ENCODE measurements at regions not wholly inside any gene's neighbourhood (a gene's known extent, or its start where the extent isn't known, plus 50 kb on each side); places are given as distances from the start of the nearest gene placed in this dataset.

GRCh38 chr11:97883086-97883485 is 1137.7 kb upstream of the CNTN5 start:
- Histone ChIP-seq H3K4me1 (ENCODE audit: control insufficient read depth in 2 of 2, insufficient read depth in 2 of 2, low read length in 2 of 2) (no peaks in the 10 kb centered on the region), H3K27ac (ENCODE audit: low read length in 2 of 2) (no peak overlapping the region), H3K4me2 (replicated peaks; ENCODE audit: low read depth, low read length, poor library complexity, severe bottlenecking) (no peak overlapping the region), H3K79me2 (ENCODE audit: control insufficient read depth, insufficient read depth, low read length) (no peaks in the 10 kb centered on the region), H3K36me3 (replicated peaks in 1 of 2; ENCODE audit: control extremely low read depth in 1 of 2, control insufficient read depth in 1 of 2, extremely low read depth in 1 of 2, insufficient read depth in 2 of 2, low read length in 1 of 2) (no peaks in the 10 kb centered on the region), H3K4me3 (ENCODE audit: control extremely low read depth in 1 of 5, extremely low read depth in 1 of 5, insufficient read depth in 1 of 5, low read depth in 2 of 5, low read length in 4 of 5) (no peak overlapping the region), H2AFZ (ENCODE audit: insufficient read depth, low read depth, low read length, poor library complexity, severe bottlenecking) (no peak overlapping the region), H3K27me3 (replicated peaks in 1 of 4; ENCODE audit: control extremely low read depth in 1 of 4, control insufficient read depth in 3 of 4, insufficient read depth in 4 of 4, low read length in 3 of 4) (no peaks in the 10 kb centered on the region), H4K20me1 (ENCODE audit: control insufficient read depth, insufficient read depth, low read length, poor library complexity, severe bottlenecking) (no peaks in the 10 kb centered on the region), H3K9me3 (ENCODE audit: control extremely low read depth in 1 of 3, control insufficient read depth in 2 of 3, insufficient read depth in 1 of 3, low read length in 2 of 3) (no peaks in the 10 kb centered on the region), H3K9ac (ENCODE audit: low read length) (no peak overlapping the region)
- TF ChIP-seq CTCF (IDR thresholded peaks at IDR 0.05) = no peak
- Mint-ChIP-seq H3K27me3 (no peaks in the 10 kb centered on the region), H3K27ac (no peak overlapping the region), H3K9me3 (ENCODE audit: insufficient read depth) (peaks cover 4% of the 10 kb centered on the region), H3K4me3 (no peak overlapping the region), H3K4me1 (no peaks in the 10 kb centered on the region)
- DNase-seq (no peak), ATAC-seq (ENCODE audit: low read depth) (no peak)
- WGBS (ENCODE audit: insufficient coverage) = no CpG with 5 or more reads among the region's 2 CpGs
- ChIA-PET POLR2A (no interaction called here), CTCF (no interaction called here)
- intact Hi-C loops (cut with micrococcal nuclease) = no loop called here

GRCh38 chr11:97888641-97889040 is 1132.1 kb upstream of the CNTN5 start:
- WGBS (ENCODE audit: insufficient coverage) = no CpG with 5 or more reads among the region's 2 CpGs
- no peak overlapping the region for H3K9ac ChIP-seq (ENCODE audit: low read length)
- Mint-ChIP-seq H3K27me3 (no peaks in the 10 kb centered on the region), H3K27ac (no peak overlapping the region), H3K4me1 (no peaks in the 10 kb centered on the region), H3K9me3 (ENCODE audit: insufficient read depth) (peaks cover 4% of the 10 kb centered on the region), H3K4me3 (no peak overlapping the region)
- ChIA-PET POLR2A (no interaction called here), CTCF (no interaction called here)
- DNase-seq (no peak), ATAC-seq (ENCODE audit: low read depth) (no peak)
- no peaks in the 10 kb centered on the region for H3K4me1 ChIP-seq (ENCODE audit: control insufficient read depth in 2 of 2, insufficient read depth in 2 of 2, low read length in 2 of 2)
- no peaks in the 10 kb centered on the region for H3K36me3 ChIP-seq (replicated peaks in 1 of 2; ENCODE audit: control extremely low read depth in 1 of 2, control insufficient read depth in 1 of 2, extremely low read depth in 1 of 2, insufficient read depth in 2 of 2, low read length in 1 of 2)
- no peaks in the 10 kb centered on the region for H4K20me1 ChIP-seq (ENCODE audit: control insufficient read depth, insufficient read depth, low read length, poor library complexity, severe bottlenecking)
- no peak overlapping the region for H2AFZ ChIP-seq (ENCODE audit: insufficient read depth, low read depth, low read length, poor library complexity, severe bottlenecking)
- TF ChIP-seq EZH2 (IDR thresholded peaks at IDR 0.05; ENCODE audit: borderline replicate concordance, insufficient read depth, low read depth, low read length, poor library complexity, severe bottlenecking) (no peak), CTCF (IDR thresholded peaks at IDR 0.05) (no peak)
- no peak overlapping the region for H3K4me2 ChIP-seq (replicated peaks; ENCODE audit: low read depth, low read length, poor library complexity, severe bottlenecking)
- H3K4me3 ChIP-seq (ENCODE audit: control extremely low read depth in 1 of 5, extremely low read depth in 1 of 5, insufficient read depth in 1 of 5, low read depth in 2 of 5, low read length in 4 of 5) = no peak overlapping the region
- no peaks in the 10 kb centered on the region for H3K27me3 ChIP-seq (replicated peaks in 1 of 4; ENCODE audit: control extremely low read depth in 1 of 4, control insufficient read depth in 3 of 4, insufficient read depth in 4 of 4, low read length in 3 of 4)
- intact Hi-C loops (cut with micrococcal nuclease) = no loop called here
- no peak overlapping the region for H3K27ac ChIP-seq (ENCODE audit: low read length in 2 of 2)
- no peaks in the 10 kb centered on the region for H3K79me2 ChIP-seq (ENCODE audit: control insufficient read depth, insufficient read depth, low read length)
- H3K9me3 ChIP-seq (ENCODE audit: control extremely low read depth in 1 of 3, control insufficient read depth in 2 of 3, insufficient read depth in 1 of 3, low read length in 2 of 3) = no peaks in the 10 kb centered on the region
